Pons (tissue), 1 donor: ENCODE measurements at regions not wholly inside any gene's neighbourhood (a gene's known extent, or its start where the extent isn't known, plus 50 kb on each side); places are given as distances from the start of the nearest gene placed in this dataset.

Experiments
- DNase-seq: peaks from one replicate; pipeline ENCODE4 v3.0.0-alpha.2; 2016; ENCODE audit warnings: low spot score

DNA sequence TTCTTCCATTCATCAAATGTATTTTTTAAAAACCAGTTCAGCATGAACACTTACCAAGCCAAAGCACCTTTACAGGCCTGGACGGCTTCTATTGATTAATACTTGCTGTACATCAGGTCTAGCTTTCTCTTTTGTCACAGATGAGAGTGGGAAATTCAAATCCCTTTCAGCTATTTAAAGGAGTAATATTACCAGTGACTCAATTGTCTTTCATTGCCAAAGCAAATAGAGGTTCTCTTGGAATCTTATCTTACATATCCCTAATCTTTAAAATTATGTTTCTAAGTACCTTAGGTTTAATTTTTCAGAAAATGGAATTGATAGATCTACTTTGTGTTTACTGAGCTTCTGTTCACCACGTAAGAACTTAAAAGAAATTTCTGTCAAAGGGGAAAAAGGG, 922.9 kb downstream of the NSUN3 start:
- no peak for DNase-seq

DNA sequence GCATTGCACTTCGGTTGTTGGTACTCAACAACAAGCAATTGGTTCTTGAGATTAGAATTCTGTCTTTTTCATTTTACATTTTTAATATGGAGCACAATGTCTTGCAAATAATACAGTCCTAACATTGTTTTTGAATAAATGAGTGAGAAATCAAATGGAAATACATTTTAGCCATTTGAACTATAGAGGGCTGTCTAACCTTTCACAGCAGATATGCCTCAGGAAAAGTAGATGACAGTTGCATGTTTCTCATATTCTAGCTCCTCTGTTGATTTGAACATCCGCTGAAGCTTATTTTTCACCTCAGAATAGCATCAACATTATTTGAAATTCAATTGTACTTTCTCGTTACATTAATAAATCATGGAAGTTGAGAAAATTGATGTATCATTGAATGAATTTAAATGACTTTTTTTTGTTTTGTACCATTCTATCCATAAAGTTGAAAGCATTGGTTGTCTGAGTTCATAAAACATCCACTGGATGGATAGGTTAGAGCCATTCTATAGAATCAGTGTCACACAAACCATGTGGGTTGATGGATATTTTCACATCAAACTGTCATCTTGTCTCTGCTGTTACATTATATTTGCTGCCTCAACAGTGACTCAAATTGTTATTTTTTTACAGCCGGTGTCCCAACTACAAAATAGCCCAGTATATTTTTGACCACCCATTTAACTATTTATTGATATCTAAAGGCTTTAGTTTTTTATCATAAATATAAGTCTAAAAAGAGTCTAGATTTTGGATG, 928.3 kb downstream of the NSUN3 start:
- peak; percentile 3 for DNase-seq

DNA sequence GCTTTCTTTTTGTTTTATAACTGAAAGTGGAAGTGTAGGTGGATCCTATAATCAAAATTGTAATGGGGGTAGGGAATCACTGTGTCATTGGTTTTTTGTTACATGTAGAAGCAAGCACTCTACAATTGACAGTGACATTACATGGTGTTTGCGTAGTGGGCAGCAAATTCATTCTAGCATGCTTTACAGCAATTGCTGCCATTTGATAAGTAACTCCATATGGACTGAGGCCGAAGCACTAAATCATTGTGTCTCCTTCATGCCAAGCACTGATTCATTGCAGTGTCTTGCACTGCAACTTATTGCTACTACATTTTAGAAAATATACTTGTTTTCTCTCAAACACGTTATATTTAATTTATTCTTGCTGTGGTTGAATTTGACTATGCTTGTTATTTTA, 933.9 kb downstream of the NSUN3 start:
- no peak for DNase-seq

DNA sequence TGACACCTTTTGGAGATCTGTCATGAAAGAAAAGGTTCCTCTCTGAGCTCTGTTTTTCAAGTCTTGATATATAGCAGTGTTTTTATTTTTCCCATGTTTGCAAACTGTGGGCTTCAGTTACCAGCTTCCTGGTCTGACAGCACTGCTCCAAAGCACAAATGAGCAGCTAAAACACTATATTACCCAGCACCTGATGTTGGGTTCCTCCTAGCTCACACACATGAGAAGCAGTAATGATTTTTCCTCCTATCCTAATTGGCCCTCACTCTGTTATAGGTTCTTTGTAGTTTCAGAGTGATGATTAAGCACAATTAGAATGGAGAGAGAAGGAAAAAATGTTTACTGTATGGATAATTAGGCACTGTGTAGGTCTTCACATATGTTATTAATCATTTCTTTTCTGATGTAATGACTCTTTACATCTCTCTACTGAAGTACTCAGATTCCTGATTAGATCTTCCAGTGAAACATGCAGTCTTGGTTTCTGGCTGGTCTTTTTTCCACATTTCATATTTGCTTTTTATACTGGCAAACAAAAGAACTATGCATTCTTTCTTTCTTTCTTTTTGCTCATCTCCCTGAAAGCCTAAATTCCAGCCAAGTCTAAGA, 939.7 kb downstream of the NSUN3 start:
- no peak for DNase-seq

DNA sequence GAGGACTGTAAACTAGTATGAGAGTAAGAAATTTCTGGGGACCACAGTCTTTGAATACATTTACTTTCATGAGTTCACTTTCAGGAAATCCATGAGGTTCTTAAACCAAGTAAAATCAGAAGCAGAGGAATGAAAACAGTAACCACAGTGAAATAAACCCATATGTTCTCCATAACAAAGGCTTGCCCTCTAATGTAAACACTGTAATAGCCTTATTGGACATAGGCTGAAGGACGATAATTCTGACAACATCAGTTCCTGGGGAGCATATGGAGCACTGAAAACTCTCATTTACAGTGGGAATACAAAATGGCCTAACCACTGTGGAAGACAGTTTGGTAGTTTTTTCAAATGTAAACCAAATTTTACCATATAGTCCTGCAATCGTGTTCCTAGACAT, 965.8 kb downstream of the NSUN3 start:
- DNase-seq, result no peak

DNA sequence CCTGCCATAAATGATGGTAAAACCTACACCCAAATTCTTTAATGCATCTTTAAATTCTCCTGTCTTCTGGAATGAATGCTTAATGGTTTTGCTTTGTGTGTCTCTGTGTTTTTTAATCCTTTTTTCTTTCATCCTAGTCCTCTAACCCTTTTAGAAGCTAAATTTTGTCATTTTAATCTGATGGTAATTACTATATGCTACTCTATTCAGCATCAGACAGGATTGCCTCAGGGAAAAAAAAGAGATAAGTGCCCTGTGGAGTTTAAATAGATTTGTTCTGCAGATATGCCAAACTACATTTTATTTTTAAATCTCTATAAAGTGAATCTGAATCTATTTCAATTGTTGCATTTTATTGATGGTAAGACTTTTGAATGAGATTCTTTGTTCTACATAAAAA, 966.8 kb downstream of the NSUN3 start:
- no peak for DNase-seq

DNA sequence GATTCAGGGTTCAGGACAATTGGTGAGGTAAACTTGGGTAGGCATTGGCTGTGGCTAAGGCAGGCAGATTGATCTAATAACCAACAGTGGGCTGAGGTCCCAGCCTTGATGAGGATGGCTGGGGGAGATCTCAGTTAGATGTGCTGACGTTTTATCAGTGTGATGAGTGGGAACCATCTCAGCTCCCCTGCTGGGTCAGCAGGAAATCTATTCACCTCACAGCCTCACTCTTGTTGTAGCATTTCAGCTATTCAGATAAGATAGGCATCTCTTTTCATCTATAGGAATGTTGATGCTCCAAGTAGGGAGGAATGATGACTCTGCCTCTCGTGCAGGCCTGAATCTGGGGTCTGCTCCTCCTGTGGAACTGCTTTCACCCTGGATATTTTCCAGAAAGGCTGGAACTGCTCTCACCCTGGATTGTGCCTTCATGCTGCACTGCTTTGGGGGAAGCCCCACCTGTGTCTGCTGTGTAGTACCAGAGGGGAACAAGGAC, 973.7 kb downstream of the NSUN3 start:
- no peak for DNase-seq

DNA sequence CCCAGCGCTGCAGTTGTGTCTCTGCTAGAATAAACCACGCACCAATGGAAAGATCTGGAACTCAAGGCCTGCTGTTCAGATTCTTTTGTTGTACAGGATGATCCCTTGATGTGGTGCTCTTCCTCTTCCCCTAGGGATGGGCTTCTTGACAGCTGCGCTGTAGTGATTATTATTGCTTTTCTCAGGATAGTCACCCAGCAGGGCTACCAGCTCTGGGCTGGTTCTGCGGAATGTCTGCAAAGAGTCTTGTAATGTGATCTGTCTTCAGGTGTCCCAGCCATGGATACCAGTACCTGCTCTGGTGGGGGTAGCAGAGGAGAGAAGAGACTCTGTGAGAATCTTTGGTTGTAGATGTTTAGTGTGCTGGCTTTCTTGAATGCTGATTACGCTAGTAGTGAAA, 974.2 kb downstream of the NSUN3 start:
- DNase-seq, result no peak

DNA sequence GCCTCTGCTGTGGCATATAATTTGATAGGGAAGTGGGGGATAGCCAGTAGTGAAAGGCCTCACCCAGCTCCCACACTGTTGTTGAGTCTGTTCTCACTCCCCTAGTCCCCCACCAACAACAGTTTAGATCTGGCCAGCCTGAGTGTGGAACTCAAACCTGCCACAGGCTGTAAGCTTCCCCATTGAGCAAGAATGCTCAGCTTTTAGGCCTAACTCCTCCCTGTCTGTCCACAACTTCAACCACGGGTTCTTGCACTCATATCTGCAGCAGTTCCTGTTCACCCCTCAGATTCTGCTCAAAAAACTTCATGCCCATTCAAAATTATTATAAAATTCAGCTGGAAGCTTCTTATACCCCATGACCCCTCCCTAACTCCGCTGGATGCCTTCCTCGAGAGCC, 975.1 kb downstream of the NSUN3 start:
- no peak for DNase-seq

DNA sequence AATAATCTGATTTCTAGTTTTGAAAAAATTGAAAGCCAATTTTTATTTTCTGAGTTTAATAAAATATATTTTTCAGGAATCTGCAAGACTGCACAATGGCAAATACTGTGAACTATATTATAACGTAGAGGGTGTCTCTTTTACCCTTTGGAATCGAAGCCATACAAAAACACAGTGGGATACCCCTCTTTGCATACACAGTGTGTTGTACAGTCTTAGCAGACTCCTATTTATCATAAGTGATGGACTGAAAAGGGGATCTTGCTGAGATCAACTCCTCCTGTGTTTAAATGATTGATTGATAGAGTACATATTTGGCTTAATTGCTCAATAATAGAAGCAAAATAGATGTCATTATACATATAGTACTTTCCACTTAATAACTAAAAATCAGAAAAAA, 981.2 kb downstream of the NSUN3 start:
- no peak for DNase-seq

DNA sequence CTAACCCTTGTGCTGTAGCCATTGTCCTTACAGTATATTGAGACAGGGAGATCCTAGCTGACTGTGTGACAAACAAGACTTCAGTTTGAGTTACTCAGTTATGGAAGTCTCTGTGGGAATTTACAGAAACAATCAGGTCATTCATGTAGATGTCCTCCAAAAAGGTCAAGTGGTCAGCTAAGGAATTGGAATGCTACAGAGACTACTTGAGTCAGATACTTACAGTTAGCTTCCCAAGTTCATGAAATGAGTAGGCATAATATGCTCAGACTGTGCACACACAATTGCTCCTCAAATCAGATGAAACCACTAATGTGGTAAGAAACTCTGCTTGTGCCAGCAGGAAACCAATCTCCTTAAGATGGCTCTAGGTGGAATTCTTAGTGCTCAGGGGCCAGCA, 985.7 kb downstream of the NSUN3 start:
- no peak for DNase-seq

DNA sequence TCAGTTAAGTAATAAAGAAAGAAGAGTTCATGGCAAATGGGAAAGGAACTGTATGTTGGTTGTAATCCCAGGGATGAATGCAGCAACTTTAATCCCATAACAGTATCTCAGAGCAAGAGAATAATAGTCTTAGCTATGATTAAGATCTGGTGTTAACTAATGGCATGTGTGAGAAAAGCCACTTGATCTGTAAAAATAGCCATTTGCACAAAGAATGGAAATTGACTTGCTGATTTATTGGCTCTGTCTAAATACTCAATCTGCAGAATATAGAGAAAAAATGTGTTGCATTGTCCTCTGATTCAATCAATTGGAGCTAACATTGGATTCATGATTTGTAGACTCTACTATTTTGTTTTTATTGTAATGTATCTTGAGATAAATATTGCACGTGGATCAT, 987.0 kb downstream of the NSUN3 start:
- DNase-seq, result no peak

DNA sequence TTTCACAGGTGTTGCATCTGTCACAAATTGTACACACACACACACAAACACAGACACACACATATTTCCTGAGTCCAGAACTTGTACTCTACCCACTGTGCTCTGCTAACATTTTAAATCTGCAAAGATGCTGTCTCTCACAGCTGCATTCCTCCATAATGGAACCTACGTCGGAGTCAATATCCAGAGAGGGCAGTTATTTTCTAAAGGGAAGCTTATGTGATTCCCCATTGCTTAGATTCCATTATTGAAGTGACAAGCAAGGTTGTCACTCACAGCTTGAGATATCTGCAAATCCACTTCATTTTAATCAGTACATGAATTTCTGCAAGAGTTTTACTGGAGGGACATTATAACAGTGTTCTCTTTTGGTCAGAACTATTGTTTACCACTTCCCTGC, 992.4 kb downstream of the NSUN3 start:
- no peak for DNase-seq

DNA sequence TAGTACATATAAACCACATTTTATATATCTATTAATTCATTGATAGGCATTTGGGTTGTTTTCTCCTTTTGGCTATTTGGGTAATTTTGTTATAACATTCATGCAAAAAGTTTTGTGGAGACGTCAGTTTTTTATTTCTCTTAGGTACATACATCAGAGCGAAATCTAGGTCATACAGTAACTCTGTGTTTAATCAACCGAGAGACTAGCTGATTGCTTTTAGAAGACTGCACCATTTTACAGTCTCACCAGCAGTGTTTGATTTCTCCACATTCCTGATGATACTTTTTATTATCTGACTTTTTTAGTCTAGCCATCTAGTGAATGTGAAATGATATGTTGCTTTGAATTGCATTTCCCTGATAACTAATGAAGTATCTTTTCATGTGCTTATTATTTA, 1019.3 kb downstream of the NSUN3 start:
- no peak for DNase-seq

DNA sequence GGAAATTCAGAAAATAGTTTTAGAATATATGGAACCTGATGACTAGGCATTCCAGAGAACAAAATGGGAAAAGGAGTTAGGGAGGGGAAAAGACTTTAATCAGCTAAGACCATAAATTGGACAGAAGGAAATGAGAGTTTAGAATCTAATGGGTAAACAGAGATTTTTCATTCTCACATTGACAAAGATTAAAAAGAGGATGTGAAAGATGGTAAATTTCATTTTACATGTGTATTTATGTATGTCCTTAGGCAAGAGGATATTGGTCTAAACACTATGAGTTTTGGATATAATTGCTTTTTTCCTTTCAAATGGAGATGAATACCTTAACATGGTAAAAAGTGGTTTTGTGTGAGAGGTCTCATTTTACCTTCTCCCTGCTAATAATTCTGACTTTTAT, 1021.9 kb downstream of the NSUN3 start:
- no peak for DNase-seq

DNA sequence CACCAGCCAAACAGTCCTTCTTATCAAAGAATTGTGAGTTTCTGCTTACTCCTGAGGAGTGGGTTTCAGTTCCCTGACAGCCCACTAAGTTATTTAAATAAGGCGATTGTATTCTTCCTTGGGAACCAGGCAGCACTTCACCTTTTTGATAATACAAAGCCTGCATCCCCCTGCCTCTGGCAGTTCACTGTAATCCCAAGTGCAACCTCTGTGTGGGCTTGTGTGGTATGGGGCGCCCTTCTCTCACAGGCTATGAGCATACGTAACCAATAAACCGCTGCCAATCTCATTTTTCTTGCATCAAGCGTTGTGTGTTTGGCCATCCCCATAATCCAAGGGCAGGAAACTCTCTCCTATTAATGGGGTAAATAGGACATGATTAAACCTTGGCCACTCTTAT, 1025.6 kb downstream of the NSUN3 start:
- no peak for DNase-seq

DNA sequence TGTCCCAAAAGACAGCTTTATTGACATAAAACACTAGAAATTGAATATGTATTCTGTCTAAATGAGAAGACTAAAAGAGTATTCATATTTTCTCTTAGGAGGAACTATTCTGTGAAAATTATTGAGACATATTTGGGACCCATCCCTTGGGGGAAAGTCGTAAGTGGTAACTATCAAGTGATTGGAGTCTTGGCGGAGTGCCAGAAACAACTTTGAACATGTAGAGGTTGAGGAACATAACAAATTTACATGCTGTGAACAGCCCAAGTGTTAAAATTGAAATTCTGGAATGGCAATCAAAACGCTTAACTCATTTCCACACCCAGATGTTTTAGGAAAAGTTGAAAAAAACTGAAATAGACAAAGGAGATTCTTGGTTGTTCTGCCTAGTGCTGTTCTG, 1034.6 kb downstream of the NSUN3 start:
- no peak for DNase-seq

DNA sequence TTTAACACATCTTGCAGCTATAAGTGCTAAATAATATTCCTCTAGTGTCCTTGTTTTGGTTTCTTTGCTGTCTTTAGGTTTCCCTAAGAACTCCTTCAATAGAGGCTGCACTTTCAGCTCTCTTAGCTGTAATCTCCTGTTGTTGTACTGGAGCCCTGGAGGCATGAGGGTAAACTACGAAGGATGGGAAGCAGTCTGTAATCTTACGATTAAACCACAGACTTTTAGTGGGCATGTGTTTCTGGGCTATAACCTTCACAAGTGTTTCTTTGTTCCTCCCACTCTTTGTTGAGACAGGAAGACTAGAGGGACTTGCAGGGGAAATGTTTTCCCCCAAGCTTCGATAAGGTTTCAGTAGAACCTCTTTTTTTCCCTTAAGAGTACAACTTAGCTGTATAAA, 1058.1 kb downstream of the NSUN3 start:
- DNase-seq, result no peak

DNA sequence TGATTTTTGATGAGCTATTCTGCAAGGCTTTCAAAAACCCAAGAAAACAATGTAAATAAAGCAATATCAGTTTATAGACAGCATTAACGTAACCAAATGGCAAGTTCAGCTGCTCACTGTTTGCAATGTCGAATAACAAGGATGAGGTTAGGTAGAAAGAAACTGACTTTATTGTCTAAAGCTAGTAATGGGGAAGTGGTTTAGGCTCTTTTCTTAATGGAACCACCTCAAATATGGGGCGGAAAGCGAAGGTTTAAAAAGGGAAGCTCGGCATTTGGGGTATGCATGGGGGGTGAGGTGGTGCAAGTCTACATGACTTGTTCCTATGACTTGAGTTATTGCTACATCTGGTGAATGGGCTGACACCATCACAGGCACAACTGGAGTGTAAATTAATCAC, 1060.2 kb downstream of the NSUN3 start:
- no peak for DNase-seq

DNA sequence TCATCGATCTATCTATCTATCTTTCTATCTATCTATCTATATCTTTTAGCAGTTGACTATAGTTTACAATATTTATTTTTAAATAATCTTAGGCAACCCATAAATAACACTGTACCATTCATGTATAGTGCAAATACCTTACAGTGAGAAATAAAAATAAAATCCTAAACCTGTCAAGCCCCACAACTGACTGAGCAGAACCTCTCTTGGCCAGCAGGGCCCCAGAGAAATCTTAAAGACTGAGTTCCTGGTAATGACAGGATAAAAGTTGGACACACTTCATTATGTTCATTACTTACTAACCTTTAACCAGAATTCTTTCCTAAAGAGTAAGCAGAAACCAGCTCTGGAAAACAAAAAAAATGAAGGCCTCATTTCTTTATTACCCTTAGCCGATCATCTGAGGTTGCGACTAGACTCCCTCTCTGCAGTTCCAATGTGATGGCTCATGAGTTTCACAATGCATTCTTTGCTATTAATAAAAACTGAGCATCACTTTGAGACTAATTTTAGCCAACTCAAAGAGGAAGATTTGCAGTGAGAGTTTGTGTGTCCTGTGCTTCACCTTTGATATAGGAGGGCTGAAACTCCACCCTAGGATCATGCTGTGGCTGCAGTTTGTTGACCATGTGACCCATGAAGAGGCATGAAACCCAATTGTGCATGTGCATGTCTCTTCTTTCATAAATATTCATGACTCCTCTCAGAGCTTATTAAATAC, 1072.0 kb downstream of the NSUN3 start:
- no peak for DNase-seq

DNA sequence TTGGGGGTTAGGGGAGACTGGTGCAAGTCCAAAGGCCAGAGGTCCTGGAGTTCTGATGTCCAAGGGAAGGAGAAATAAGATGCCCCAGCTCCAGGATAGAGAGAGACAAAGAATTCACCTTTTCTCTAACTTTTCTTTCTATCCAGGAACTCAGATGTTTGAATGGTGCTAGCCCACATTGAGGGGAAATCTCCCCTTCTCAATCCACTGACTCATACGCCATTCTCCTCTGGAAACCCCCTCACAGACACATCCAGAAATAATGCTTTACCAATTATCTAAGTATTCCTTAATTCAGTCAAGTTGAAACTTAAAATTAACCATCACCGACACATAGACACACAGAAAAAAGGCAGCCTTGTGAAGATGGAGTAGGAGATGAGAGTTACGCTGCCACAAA, 1085.2 kb downstream of the NSUN3 start:
- no peak for DNase-seq

DNA sequence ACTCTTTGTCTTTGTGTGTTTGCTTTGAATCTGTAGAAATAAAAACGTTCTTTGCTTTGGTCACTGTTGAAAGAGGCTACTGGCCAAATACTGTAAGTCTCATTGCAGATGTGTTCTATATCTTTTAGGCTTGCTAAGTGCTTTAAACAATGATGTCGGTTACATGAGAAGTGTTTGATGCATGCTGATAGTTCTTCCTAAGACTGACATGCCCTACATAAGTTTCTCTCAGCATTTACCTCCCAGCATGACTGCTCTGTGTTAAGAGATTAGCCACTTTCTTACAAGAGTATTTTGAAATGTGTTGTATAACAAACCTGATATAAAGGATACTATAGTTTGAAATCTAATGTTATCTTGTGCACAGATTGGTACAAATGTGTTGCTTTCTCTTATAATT, 1088.7 kb downstream of the NSUN3 start:
- DNase-seq, result no peak

DNA sequence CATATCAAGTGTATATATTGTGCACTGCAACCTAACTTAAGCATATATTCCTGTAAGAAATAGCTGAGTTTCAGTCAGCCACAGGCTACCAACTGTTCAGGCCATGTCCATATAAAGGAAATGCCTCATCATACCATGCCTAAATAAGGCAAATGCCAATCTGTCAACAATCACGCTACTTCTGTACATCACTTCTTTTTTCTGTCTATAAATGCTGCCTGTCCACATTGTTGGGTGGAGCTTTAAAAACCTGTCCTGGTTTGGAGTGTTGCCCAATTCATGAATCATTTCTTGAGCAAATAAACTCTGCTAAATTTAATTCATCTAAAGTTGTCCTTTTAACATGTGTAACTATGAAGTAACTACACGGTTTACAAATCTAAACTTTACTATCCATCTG, 1091.9 kb downstream of the NSUN3 start:
- no peak for DNase-seq
